GM23338 (cell line): ENCODE measurements at regions not wholly inside any gene's neighbourhood (a gene's known extent, or its start where the extent isn't known, plus 50 kb on each side); places are given as distances from the start of the nearest gene placed in this dataset.

ENCODE experiments used
- ATAC-seq: fragments of 200-7000 bp; cut with Tn5 transposase; 3 replicates; pipeline ENCODE4 v1.9.1; 2020
- DNase-seq: peaks from one replicate; pipeline ENCODE4 v3.0.0-alpha.2; 2015; ENCODE audit warnings: low spot score
- H2AFZ ChIP-seq: fragments of 200-600 bp; sonication (generic); 2 replicates; pipeline ENCODE4 v1.8.0; 2016; ENCODE audit warnings: antibody characterized with exemption, mild to moderate bottlenecking, moderate library complexity
- H3F3A ChIP-seq: fragments of 200-600 bp; sonication (generic); replicated peaks from 2 replicates; pipeline ENCODE4 v1.8.0; 2017; ENCODE audit warnings: antibody characterized with exemption, mixed run types, low read depth
- H3K27ac ChIP-seq: fragments of 200-600 bp; sonication (generic); 2 replicates; pipeline ENCODE4 v1.6.1; 2016; ENCODE audit warnings: low read depth
- H3K27me3 ChIP-seq: fragments of 200-600 bp; sonication (generic); 2 replicates; pipeline ENCODE4 v1.8.0; 2016; ENCODE audit warnings: mild to moderate bottlenecking, mixed run types, moderate library complexity; ENCODE audit not compliant: insufficient read depth
- H3K36me3 ChIP-seq: fragments of 200-600 bp; sonication (generic); 2 replicates; pipeline ENCODE4 v1.8.0; 2016; ENCODE audit warnings: mild to moderate bottlenecking; ENCODE audit not compliant: insufficient read depth
- H3K4me1 ChIP-seq: fragments of 200-600 bp; sonication (generic); 2 replicates; pipeline ENCODE4 v1.8.0; 2016; ENCODE audit warnings: mild to moderate bottlenecking, moderate library complexity; ENCODE audit not compliant: insufficient read depth
- H3K4me2 ChIP-seq: fragments of 200-600 bp; sonication (generic); 2 replicates; pipeline ENCODE4 v1.7.1; 2017; ENCODE audit warnings: mixed run types
- H3K4me3 ChIP-seq: fragments of 200-600 bp; sonication (generic); 2 replicates; pipeline ENCODE4 v1.6.1; 2016; ENCODE audit warnings: mixed run types
- H3K79me2 ChIP-seq: fragments of 200-600 bp; sonication (generic); replicated peaks from 2 replicates; pipeline ENCODE4 v1.8.0; 2017; ENCODE audit warnings: mild to moderate bottlenecking; ENCODE audit not compliant: insufficient read depth
- H3K9me2 ChIP-seq: fragments of 200-600 bp; sonication (generic); 2 replicates; pipeline ENCODE4 v1.8.0; 2017; ENCODE audit not compliant: insufficient read depth
- H4K20me1 ChIP-seq: fragments of 200-600 bp; sonication (generic); replicated peaks from 2 replicates; pipeline ENCODE4 v1.8.0; 2017; ENCODE audit warnings: mild to moderate bottlenecking; ENCODE audit not compliant: insufficient read depth
- H3K27ac Mint-ChIP-seq: 2 replicates; pipeline ENCODE4 v1.8.0; 2020; ENCODE audit warnings: inconsistent platforms, mild to moderate bottlenecking, moderate library complexity, mixed read lengths
- H3K27me3 Mint-ChIP-seq: 3 replicates; pipeline ENCODE4 v1.8.0; 2022; ENCODE audit warnings: low read depth, mild to moderate bottlenecking, moderate library complexity, mixed read lengths, inconsistent platforms; ENCODE audit not compliant: insufficient read depth, poor library complexity
- H3K36me3 Mint-ChIP-seq: 3 replicates; pipeline ENCODE4 v1.8.0; 2021; ENCODE audit warnings: low read depth, mild to moderate bottlenecking, inconsistent platforms, moderate library complexity, mixed read lengths
- H3K4me1 Mint-ChIP-seq: 3 replicates; pipeline ENCODE4 v1.8.0; 2020; ENCODE audit warnings: mild to moderate bottlenecking, inconsistent platforms, mixed read lengths
- H3K4me3 Mint-ChIP-seq: 3 replicates; pipeline ENCODE4 v1.8.0; 2021; ENCODE audit warnings: moderate library complexity, mild to moderate bottlenecking, inconsistent platforms, mixed read lengths
- H3K9me3 Mint-ChIP-seq: 3 replicates; pipeline ENCODE4 v1.8.0; 2020; ENCODE audit warnings: moderate library complexity, mild to moderate bottlenecking, inconsistent platforms, mixed read lengths
- CREB1 ChIP-seq: fragments of 250-450 bp; sonication (Bioruptor Pico); IDR thresholded peaks from 2 replicates; pipeline ENCODE4 v1.5.0; 2020; ENCODE audit warnings: low read depth, mild to moderate bottlenecking, moderate library complexity
- ETS1 ChIP-seq: IDR thresholded peaks from 2 replicates; pipeline ENCODE4 v1.6.1; 2016; ENCODE audit warnings: antibody characterized with exemption
- REST ChIP-seq: IDR thresholded peaks from one replicate; pipeline ENCODE4 v1.6.1; 2018; ENCODE audit warnings: antibody characterized with exemption; ENCODE audit not compliant: unreplicated experiment
- STAT1 ChIP-seq: IDR thresholded peaks from one replicate; pipeline ENCODE4 v1.6.1; 2016; ENCODE audit warnings: antibody characterized with exemption; ENCODE audit not compliant: unreplicated experiment
- ZNF114 ChIP-seq: fragments of 250-450 bp; sonication (Bioruptor Pico); IDR thresholded peaks from 2 replicates; pipeline ENCODE4 v1.5.0; 2020; ENCODE audit warnings: mild to moderate bottlenecking, moderate library complexity
- ZNF462 ChIP-seq: fragments of 250-450 bp; sonication (Bioruptor Pico); IDR thresholded peaks from 2 replicates; pipeline ENCODE4 v1.5.0; 2020; ENCODE audit warnings: mild to moderate bottlenecking, moderate library complexity

GRCh38 chr10:4107285-4107851 lies 322.4 kb upstream of the KLF6 start:
- H3K79me2 ChIP-seq: no peaks in the 10 kb centered on the region
- peaks cover 9% of the 10 kb centered on the region; the same call in 2 of the 3 replicates for H3K36me3 Mint-ChIP-seq
- no peaks in the 10 kb centered on the region for H3K9me2 ChIP-seq
- H4K20me1 ChIP-seq: no peaks in the 10 kb centered on the region
- no peak overlapping the region for H3K27ac Mint-ChIP-seq
- peaks cover 23% of the 10 kb centered on the region for H3K9me3 Mint-ChIP-seq
- no peaks in the 10 kb centered on the region for H3K27me3 ChIP-seq
- DNase-seq: no peak
- H3K4me3 Mint-ChIP-seq: no peak overlapping the region
- H3K4me1 ChIP-seq: no peaks in the 10 kb centered on the region
- H3K4me1 Mint-ChIP-seq: peaks cover 4% of the 10 kb centered on the region; the same call in 2 of the 3 replicates
- no peaks in the 10 kb centered on the region for H3F3A ChIP-seq
- TF ChIP-seq STAT1 (no peak), ZNF462 (CRISPR knock-in tag) (no peak), CREB1 (CRISPR knock-in tag) (no peak)
- no peak overlapping the region for H2AFZ ChIP-seq
- no peak for ATAC-seq
- H3K4me2 ChIP-seq: no peak overlapping the region
- no peaks in the 10 kb centered on the region for H3K27me3 Mint-ChIP-seq
- no peaks in the 10 kb centered on the region for H3K36me3 ChIP-seq
- H3K27ac ChIP-seq: no peak overlapping the region
- no peak overlapping the region for H3K4me3 ChIP-seq

GRCh38 chr10:4103603-4104002 lies 318.6 kb upstream of the KLF6 start:
- H3K36me3 Mint-ChIP-seq: peaks cover 9% of the 10 kb centered on the region; the same call in 2 of the 3 replicates
- no peaks in the 10 kb centered on the region for H3K79me2 ChIP-seq
- H3K4me1 ChIP-seq: no peaks in the 10 kb centered on the region
- ATAC-seq (no peak), DNase-seq (no peak)
- no peak overlapping the region for H3K4me3 Mint-ChIP-seq
- TF ChIP-seq ZNF114 (CRISPR knock-in tag) (no peak), REST (no peak), STAT1 (no peak), CREB1 (CRISPR knock-in tag) (no peak), ETS1 (no peak)
- H3K4me2 ChIP-seq: no peak overlapping the region
- H3F3A ChIP-seq: no peaks in the 10 kb centered on the region
- no peak overlapping the region for H3K27ac ChIP-seq
- no peaks in the 10 kb centered on the region for H3K36me3 ChIP-seq
- no peak overlapping the region for H2AFZ ChIP-seq
- H4K20me1 ChIP-seq: no peaks in the 10 kb centered on the region
- no peak overlapping the region for H3K4me3 ChIP-seq
- H3K27ac Mint-ChIP-seq: no peak overlapping the region
- H3K27me3 Mint-ChIP-seq: no peaks in the 10 kb centered on the region
- peaks cover 23% of the 10 kb centered on the region for H3K9me3 Mint-ChIP-seq
- H3K9me2 ChIP-seq: no peaks in the 10 kb centered on the region
- no peaks in the 10 kb centered on the region for H3K27me3 ChIP-seq
- peaks cover under 1% of the 10 kb centered on the region; the same call in 2 of the 3 replicates for H3K4me1 Mint-ChIP-seq
